PFSK-1 (cell line): ENCODE measurements at regions not wholly inside any gene's neighbourhood (a gene's known extent, or its start where the extent isn't known, plus 50 kb on each side); places are given as distances from the start of the nearest gene placed in this dataset.

Experiments
- POLR2AphosphoS5 ChIP-seq: IDR thresholded peaks from 2 replicates; pipeline ENCODE4 v1.6.1; 2012; ENCODE audit warnings: low read depth, mild to moderate bottlenecking, control low read depth, low read length, moderate library complexity
- REST ChIP-seq, 2 experiments: IDR thresholded peaks; 2 replicates each; pipeline versions ENCODE4 v1.6.1 to v1.8.0; 2011 to 2012; ENCODE audit warnings: low read depth in 2 of 2, low read length in 2 of 2, control low read depth in 1 of 2, inconsistent platforms in 1 of 2, mild to moderate bottlenecking in 1 of 2, moderate library complexity in 1 of 2; ENCODE audit not compliant: insufficient read depth in 1 of 2
- TAF1 ChIP-seq: IDR thresholded peaks from 2 replicates; pipeline ENCODE4 v1.6.1; 2012; ENCODE audit warnings: low read length, control low read depth, borderline replicate concordance; ENCODE audit not compliant: insufficient read depth

DNA sequence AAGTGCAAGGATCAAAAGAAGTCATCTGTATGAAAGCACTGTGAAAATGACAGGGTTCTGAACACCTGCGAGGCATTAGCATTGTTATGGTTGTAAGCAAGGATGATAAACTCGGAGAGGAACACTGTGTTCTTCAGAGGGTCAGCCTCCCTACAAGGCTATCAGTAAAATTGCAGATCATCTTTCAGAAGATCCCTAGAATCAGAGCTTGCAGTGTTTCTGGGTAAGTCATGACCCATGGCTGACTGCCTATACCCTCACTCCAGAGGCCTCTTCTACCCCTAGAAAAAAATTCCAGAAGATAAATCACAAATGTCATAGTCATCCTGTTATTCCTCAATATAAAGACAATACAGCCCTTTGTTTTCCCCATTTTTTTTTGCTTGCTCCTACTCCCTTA lies 292.6 kb downstream of the DMAC1 start:
- TF ChIP-seq POLR2AphosphoS5 (no peak), TAF1 (no peak), REST (IDR thresholded peaks at IDR 0.05; ENCODE audit: insufficient read depth in 1 of 2, low read depth in 2 of 2, low read length in 2 of 2) (no peak)
